ENCODE measurements at regions not wholly inside any gene's neighbourhood (a gene's known extent, or its start where the extent isn't known, plus 50 kb on each side); places are given as distances from the start of the nearest gene placed in this dataset.
A peak's percentile ranks its signal among the peaks of the same experiment; 100 is the strongest.

DNA sequence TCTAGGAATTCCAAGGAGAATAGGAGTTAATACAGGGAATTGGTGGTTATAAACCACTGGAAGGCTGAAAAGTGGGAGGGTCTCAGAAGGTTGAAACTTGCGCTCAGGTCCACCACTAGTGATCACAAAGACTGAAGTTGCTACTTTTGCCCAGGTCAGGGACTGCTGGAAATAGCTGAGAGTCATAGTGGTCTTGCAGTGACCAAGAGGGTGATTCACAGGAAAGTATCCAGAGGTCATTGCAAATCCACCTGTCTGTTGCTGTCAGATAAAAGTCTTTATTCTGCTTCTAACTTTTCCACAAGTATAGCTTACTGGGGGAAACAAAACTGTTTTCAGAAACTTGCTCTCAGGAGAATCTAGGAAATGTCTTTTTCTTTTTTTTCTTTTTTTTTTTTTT is 211.5 kb upstream of the PRSS1 start:
- intact Hi-C loops (cut with micrococcal nuclease): no loop called here
- Histone ChIP-seq H3K27me3 (ENCODE audit: low read depth) (peaks cover 4% of the 10 kb centered on the region), H3K36me3 (no peaks in the 10 kb centered on the region)

DNA sequence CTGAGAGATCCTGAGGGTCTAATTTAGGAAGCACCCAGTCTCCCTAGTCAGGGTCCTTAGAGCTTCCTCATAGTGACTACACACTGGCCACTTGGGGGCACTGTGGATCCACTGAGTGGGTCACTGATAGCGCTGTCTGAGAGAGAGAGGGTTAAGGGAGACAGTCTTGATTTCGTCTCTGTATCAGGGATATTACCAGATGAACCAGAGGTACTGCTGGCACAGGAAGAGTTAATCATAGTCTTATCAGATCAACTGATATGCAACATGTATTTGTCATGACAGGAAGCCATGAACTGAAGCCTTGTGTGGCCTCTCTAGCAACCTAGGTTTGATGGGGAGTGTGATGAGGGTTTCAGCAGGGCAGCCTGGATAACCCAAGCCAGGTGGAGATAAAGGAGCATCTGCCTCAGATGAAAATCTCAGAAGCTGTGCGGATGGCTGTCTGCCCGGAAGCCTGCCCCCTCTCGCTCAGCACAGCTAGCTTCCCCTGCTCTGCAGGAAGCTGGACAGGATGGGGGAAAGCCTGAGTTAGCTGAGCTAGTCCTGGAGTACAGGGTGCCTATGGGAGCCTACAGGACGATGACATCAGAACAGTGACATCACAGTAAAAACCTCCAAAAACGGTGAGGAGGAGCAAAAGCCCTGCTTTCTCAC is 214.0 kb upstream of the PRSS1 start:
- no peaks in the 10 kb centered on the region for H3K36me3 ChIP-seq
- peaks cover 20% of the 10 kb centered on the region for H3K27me3 ChIP-seq (ENCODE audit: low read depth)
- H3K4me3 ChIP-seq: no peak overlapping the region
- peak; percentile 55 for TF ChIP-seq CTCF (IDR thresholded peaks at IDR 0.05; ENCODE audit: borderline replicate concordance)
- no peak overlapping the region for H3K27ac ChIP-seq (replicated peaks)
- H3K4me1 ChIP-seq: no peaks in the 10 kb centered on the region
- H3K9me3 ChIP-seq (replicated peaks): no peaks in the 10 kb centered on the region
- intact Hi-C loops (cut with micrococcal nuclease): no loop called here
- DNase-seq: peak; percentile 19

More for the DNA sequence above, 211.5 kb upstream of the PRSS1 start:
- Histone ChIP-seq H3K9me3 (replicated peaks) (no peaks in the 10 kb centered on the region), H3K27ac (replicated peaks) (no peak overlapping the region), H3K4me3 (no peak overlapping the region), H3K4me1 (no peaks in the 10 kb centered on the region)
- no peak for DNase-seq
- TF ChIP-seq CTCF (IDR thresholded peaks at IDR 0.05; ENCODE audit: borderline replicate concordance): no peak

DNA sequence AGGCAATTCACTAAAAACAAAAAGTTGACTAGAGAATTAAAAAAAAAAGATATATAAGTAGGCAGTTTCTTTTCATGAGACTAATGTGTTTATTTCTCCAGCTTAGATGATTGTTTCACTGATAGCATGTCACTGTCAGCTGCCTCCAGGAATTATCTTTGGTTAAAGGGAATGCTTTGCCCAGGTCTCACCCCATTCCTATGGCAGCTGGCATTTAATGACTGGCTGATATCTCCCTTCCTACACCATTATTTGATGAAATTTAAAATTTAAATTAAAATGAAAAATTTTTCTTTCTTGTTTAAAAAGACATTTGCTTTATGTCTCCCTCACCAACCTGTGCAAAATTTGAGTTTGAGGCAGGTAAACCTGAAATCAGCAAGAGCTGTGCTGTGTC is 214.5 kb upstream of the PRSS1 start:
- no peak overlapping the region for H3K4me3 ChIP-seq
- H3K27ac ChIP-seq (replicated peaks): no peak overlapping the region
- DNase-seq: no peak
- H3K9me3 ChIP-seq (replicated peaks): no peaks in the 10 kb centered on the region
- H3K4me1 ChIP-seq: no peaks in the 10 kb centered on the region
- H3K36me3 ChIP-seq: no peaks in the 10 kb centered on the region
- no peak for TF ChIP-seq CTCF (IDR thresholded peaks at IDR 0.05; ENCODE audit: borderline replicate concordance)
- peaks cover 25% of the 10 kb centered on the region for H3K27me3 ChIP-seq (ENCODE audit: low read depth)
- intact Hi-C loops (cut with micrococcal nuclease): no loop called here

DNA sequence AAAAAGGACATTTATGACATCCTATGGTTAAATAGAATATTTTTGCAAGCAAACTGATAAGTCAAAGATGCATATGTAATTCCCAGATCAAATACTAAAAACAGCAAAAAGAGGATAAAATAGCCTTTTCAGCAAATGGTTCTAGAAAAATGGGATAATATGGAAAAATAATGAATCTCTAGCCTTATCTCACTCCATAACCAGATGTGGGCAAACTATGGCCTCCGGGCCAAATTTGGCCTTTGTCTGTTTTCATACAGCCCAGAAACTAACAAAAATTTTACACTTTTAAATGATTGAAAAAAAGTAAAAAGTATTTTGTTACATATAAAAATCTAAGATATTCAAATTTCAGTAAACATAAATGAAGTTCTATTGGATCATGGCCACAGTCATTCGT is 215.4 kb upstream of the PRSS1 start:
- TF ChIP-seq CTCF (IDR thresholded peaks at IDR 0.05; ENCODE audit: borderline replicate concordance): no peak
- no peak overlapping the region for H3K27ac ChIP-seq (replicated peaks)
- no peaks in the 10 kb centered on the region for H3K4me1 ChIP-seq
- no peaks in the 10 kb centered on the region for H3K9me3 ChIP-seq (replicated peaks)
- H3K27me3 ChIP-seq (ENCODE audit: low read depth): peaks cover 33% of the 10 kb centered on the region
- H3K4me3 ChIP-seq: no peak overlapping the region
- intact Hi-C loops (cut with micrococcal nuclease): no loop called here
- no peaks in the 10 kb centered on the region for H3K36me3 ChIP-seq
- no peak for DNase-seq

DNA sequence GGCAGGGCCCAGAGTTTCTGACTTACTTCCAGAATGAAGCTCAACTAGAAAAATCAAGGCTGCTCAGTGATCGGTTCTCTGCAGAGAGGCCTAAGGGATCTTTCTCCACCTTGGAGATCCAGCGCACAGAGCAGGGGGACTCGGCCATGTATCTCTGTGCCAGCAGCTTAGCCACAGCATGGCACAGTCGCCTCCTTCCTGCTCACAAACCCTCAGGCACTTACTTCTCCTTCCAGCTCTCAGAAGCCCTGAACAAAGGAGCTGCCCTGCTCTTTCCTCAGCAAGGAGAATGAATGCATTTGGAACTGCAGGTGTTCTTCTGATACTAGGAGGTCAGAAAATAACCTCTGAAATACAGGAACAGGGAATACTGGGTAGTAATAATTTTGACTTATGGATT is 219.7 kb upstream of the PRSS1 start:
- Histone ChIP-seq H3K27me3 (ENCODE audit: low read depth) (peaks cover 57% of the 10 kb centered on the region), H3K9me3 (replicated peaks) (no peaks in the 10 kb centered on the region), H3K36me3 (no peaks in the 10 kb centered on the region), H3K27ac (replicated peaks) (no peak overlapping the region), H3K4me3 (no peak overlapping the region), H3K4me1 (no peaks in the 10 kb centered on the region)
- no peak for DNase-seq
- intact Hi-C loops (cut with micrococcal nuclease): no loop called here
- TF ChIP-seq CTCF (IDR thresholded peaks at IDR 0.05; ENCODE audit: borderline replicate concordance): no peak

Measured in left ventricle myocardium inferior (tissue), 1 donor.